ENCODE measurements at regions not wholly inside any gene's neighbourhood (a gene's known extent, or its start where the extent isn't known, plus 50 kb on each side); places are given as distances from the start of the nearest gene placed in this dataset.

DNA sequence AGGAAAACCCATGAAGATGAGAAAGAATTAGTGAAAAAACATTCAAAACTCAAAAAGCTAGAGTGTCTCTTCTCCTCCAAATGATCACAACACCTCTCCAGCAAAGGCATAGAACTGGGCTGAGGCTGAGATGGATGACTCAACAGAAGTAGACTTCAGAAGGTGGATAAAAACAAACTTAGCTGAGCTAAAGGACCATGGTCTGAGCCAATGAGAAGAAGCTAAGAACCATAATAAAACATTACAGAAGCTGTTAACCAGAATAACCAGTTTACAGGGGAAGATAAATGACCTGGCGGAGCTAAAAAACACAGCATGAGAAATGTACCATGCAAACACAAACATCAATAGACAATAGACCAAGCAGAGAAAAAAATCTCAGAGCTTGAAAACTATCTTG is 904.1 kb upstream of the MANEA start (continued):
- TF ChIP-seq ZNF800 (CRISPR knock-in tag; IDR thresholded peaks at IDR 0.05) = no peak
- no peak for TF ChIP-seq ZNF639 (CRISPR knock-in tag; conservative IDR thresholded peaks at IDR 0.05)
- no peak for TF ChIP-seq NKX3-1 (CRISPR knock-in tag; IDR thresholded peaks at IDR 0.05)

GRCh38 chr6:94670017-94670416 is 907.3 kb upstream of the MANEA start:
- no TSS peak for BruUV-seq (replicated peaks)
- no peak for ATAC-seq

More at GRCh38 chr6:94670017-94670416, 907.3 kb upstream of the MANEA start:
- no peaks in the 10 kb centered on the region for H3K9me3 ChIP-seq (ENCODE audit: low read length)
- WGBS (ENCODE audit: low lambda C conversion rate) = 0% methylated on average over 3 of the region's 3 CpGs
- no peaks in the 10 kb centered on the region for H3K27me3 ChIP-seq (ENCODE audit: control insufficient read depth in 1 of 2, insufficient read depth in 2 of 2, low read length in 2 of 2)
- no peak overlapping the region for H2AFZ ChIP-seq (ENCODE audit: low read length)
- H3K27ac ChIP-seq (ENCODE audit: extremely low read length, insufficient read depth, low read length) = no peak overlapping the region
- FAIRE-seq (no peak), DNase-seq (ENCODE audit: low spot score) (no peak)
- POLR2A ChIA-PET = no interaction called here
- no peaks in the 10 kb centered on the region for H3K4me1 ChIP-seq (ENCODE audit: insufficient read depth, low read length)
- no peak overlapping the region for H3K4me3 ChIP-seq (replicated peaks in 1 of 3; ENCODE audit: insufficient read depth in 1 of 3, low read depth in 2 of 3, low read length in 3 of 3)
- intact Hi-C loops (cut with micrococcal nuclease; ENCODE audit: unreplicated experiment) (no loop called here), in situ Hi-C loops (cut with HindIII; ENCODE audit: extremely low pct_ligation_motif_present, low pct_unique_long_range_greater_than_20kb) (no loop called here)
- CTCF ChIA-PET (ENCODE audit: low intra/inter-chr PET ratio, low total read pairs) = no interaction called here
- no peaks in the 10 kb centered on the region for H3K79me2 ChIP-seq (ENCODE audit: insufficient read depth, low read length)
- no peak overlapping the region for H3K9ac ChIP-seq (ENCODE audit: insufficient read depth, low read depth, low read length)
- TF ChIP-seq BATF2 (CRISPR knock-in tag; IDR thresholded peaks at IDR 0.05) = no peak
- H3K4me2 ChIP-seq (ENCODE audit: low read depth, low read length) = no peak overlapping the region
- no peaks in the 10 kb centered on the region for H4K20me1 ChIP-seq (ENCODE audit: insufficient read depth, low read length)
- H3K36me3 ChIP-seq (replicated peaks in 1 of 2; ENCODE audit: control insufficient read depth in 1 of 2, insufficient read depth in 2 of 2, low read length in 2 of 2) = no peaks in the 10 kb centered on the region

Data from HepG2 (cell line).